ENCODE measurements at regions not wholly inside any gene's neighbourhood (a gene's known extent, or its start where the extent isn't known, plus 50 kb on each side); places are given as distances from the start of the nearest gene placed in this dataset.

DNA sequence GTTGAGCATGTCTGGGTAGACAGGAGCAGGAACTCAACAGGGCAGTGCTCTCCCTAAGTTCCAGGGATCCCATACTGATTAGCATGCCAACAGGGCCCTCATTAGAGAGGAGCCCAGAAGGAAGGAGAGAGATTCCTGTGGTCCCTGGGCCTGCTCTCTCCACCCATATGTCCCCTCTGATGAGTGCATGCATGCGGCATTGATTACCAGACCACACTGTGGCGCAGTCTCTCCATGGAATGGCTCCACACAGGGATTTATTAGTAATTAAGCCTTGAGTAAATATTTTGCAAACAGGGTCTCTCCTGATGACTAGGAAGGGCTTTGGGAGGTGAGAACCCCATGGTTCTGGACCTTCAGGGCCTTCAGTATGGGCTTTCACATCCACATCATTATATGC is 60.0 kb upstream of the ST8SIA2 start:
- H3K9ac ChIP-seq (ENCODE audit: extremely low read depth, low read length, poor library complexity, severe bottlenecking) = no peak overlapping the region
- H3K4me1 ChIP-seq (ENCODE audit: control insufficient read depth, insufficient read depth, low read length) = no peaks in the 10 kb centered on the region
- DNase-seq = no peak
- WGBS, 2 experiments (ENCODE audit: insufficient coverage in 1 of 2, insufficient read length in 1 of 2) = 76 to 100% methylated on average over 2 of the region's 2 CpGs
- peaks cover 6% of the 10 kb centered on the region for H3K9me3 ChIP-seq (ENCODE audit: control insufficient read depth, low read length)
- no peak for TF ChIP-seq CTCF (conservative IDR thresholded peaks at IDR 0.05)
- H3K27me3 Mint-ChIP-seq (ENCODE audit: insufficient read depth) = no peaks in the 10 kb centered on the region
- peaks cover 5% of the 10 kb centered on the region for H3K27me3 ChIP-seq (ENCODE audit: control insufficient read depth, insufficient read depth, low read length, poor library complexity, severe bottlenecking)
- H3K4me3 Mint-ChIP-seq = no peak overlapping the region
- H3K36me3 Mint-ChIP-seq (ENCODE audit: low read depth) = no peaks in the 10 kb centered on the region
- peaks cover 2% of the 10 kb centered on the region for H3K4me1 Mint-ChIP-seq
- H3K4me3 ChIP-seq (ENCODE audit: low read length) = no peak overlapping the region
- no peak overlapping the region for H3K27ac Mint-ChIP-seq
- H3K27ac ChIP-seq (ENCODE audit: low read depth, low read length) = no peak overlapping the region
- H3K9me3 Mint-ChIP-seq = peaks cover 6% of the 10 kb centered on the region
- no peaks in the 10 kb centered on the region for H3K36me3 ChIP-seq (ENCODE audit: control insufficient read depth, insufficient read depth, low read length)

DNA sequence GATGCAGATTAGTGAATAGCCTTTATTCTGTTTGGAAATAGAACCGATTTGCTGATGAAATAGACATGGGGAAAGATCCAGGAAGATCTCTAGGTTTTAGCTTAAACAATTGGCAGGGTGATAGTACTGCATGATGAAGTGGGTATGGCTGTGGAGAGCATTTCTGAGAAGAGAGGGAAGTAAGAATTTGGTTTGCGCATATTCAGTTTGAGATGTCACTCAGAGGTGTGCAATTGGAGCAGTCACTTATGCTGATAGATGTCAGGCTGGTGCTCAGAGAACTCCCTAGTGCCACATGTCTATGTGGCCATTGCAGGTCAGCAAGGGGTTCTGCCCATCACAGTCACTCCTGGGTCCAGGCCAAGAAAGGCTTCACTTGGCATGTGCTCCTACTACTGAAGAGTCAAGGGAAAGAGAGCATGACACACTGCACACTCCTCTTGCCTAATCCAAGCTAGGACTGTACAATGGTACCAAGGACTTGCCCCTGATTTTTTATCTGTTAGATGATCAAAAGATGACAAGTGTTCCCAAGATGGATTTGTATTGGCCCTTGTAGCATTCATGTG is 57.2 kb upstream of the ST8SIA2 start:
- H3K4me3 Mint-ChIP-seq = no peak overlapping the region
- WGBS, 2 experiments (ENCODE audit: insufficient coverage in 1 of 2, insufficient read length in 1 of 2) = 75 to 81% methylated on average over 1 to 2 of the region's 2 CpGs
- no peak overlapping the region for H3K9ac ChIP-seq (ENCODE audit: extremely low read depth, low read length, poor library complexity, severe bottlenecking)
- peaks cover 7% of the 10 kb centered on the region for H3K4me1 Mint-ChIP-seq
- H3K27ac Mint-ChIP-seq = no peak overlapping the region
- H3K9me3 ChIP-seq (ENCODE audit: control insufficient read depth, low read length) = peaks cover 6% of the 10 kb centered on the region
- peaks cover 5% of the 10 kb centered on the region for H3K27me3 ChIP-seq (ENCODE audit: control insufficient read depth, insufficient read depth, low read length, poor library complexity, severe bottlenecking)
- no peaks in the 10 kb centered on the region for H3K36me3 Mint-ChIP-seq (ENCODE audit: low read depth)
- H3K9me3 Mint-ChIP-seq = peaks cover 6% of the 10 kb centered on the region
- no peak for DNase-seq
- H3K36me3 ChIP-seq (ENCODE audit: control insufficient read depth, insufficient read depth, low read length) = no peaks in the 10 kb centered on the region
- peaks cover 4% of the 10 kb centered on the region for H3K4me1 ChIP-seq (ENCODE audit: control insufficient read depth, insufficient read depth, low read length)
- no peak overlapping the region for H3K27ac ChIP-seq (ENCODE audit: low read depth, low read length)
- no peak overlapping the region for H3K4me3 ChIP-seq (ENCODE audit: low read length)
- H3K27me3 Mint-ChIP-seq (ENCODE audit: insufficient read depth) = peaks cover 2% of the 10 kb centered on the region
- no peak for TF ChIP-seq CTCF (conservative IDR thresholded peaks at IDR 0.05)

DNA sequence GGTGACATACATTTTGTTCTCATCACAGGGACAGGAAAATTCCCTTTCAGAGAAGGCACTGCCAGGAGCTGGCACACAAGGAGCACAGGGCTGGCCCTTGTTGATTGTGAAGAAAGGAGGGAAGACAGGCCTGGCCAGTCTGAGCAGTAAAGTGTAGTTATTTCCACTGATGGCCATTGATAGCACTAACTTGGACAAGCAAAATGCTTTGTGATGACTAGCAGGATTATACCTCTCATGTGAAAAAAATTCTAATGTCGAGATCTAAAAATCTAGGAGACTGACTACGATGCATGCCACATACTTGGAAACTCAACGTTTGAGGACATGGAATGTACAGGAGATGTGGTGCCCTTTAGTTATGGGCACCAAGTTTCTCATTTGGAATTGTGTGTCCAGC is 54.3 kb upstream of the ST8SIA2 start:
- H3K9ac ChIP-seq (ENCODE audit: extremely low read depth, low read length, poor library complexity, severe bottlenecking) = no peak overlapping the region
- H3K27me3 ChIP-seq (ENCODE audit: control insufficient read depth, insufficient read depth, low read length, poor library complexity, severe bottlenecking) = peaks cover 5% of the 10 kb centered on the region
- no peak overlapping the region for H3K4me3 Mint-ChIP-seq
- no peak overlapping the region for H3K27ac Mint-ChIP-seq
- peaks cover 4% of the 10 kb centered on the region for H3K27me3 Mint-ChIP-seq (ENCODE audit: insufficient read depth)
- H3K4me1 Mint-ChIP-seq = peaks cover 26% of the 10 kb centered on the region
- no peaks in the 10 kb centered on the region for H3K9me3 ChIP-seq (ENCODE audit: control insufficient read depth, low read length)
- DNase-seq = no peak
- no peak for TF ChIP-seq CTCF (conservative IDR thresholded peaks at IDR 0.05)
- no peaks in the 10 kb centered on the region for H3K36me3 ChIP-seq (ENCODE audit: control insufficient read depth, insufficient read depth, low read length)
- H3K4me3 ChIP-seq (ENCODE audit: low read length) = no peak overlapping the region
- no peak overlapping the region for H3K27ac ChIP-seq (ENCODE audit: low read depth, low read length)
- no peaks in the 10 kb centered on the region for H3K9me3 Mint-ChIP-seq
- no peaks in the 10 kb centered on the region for H3K36me3 Mint-ChIP-seq (ENCODE audit: low read depth)
- WGBS, 2 experiments (ENCODE audit: insufficient coverage in 1 of 2, insufficient read length in 1 of 2) = 91% methylated on average over 3 of the region's 3 CpGs
- peaks cover 14% of the 10 kb centered on the region for H3K4me1 ChIP-seq (ENCODE audit: control insufficient read depth, insufficient read depth, low read length)

Data from endodermal cell (in vitro differentiated cells).